ENCODE measurements at regions not wholly inside any gene's neighbourhood (a gene's known extent, or its start where the extent isn't known, plus 50 kb on each side); places are given as distances from the start of the nearest gene placed in this dataset.
"Not testable (repeated sequence)": the region's sequence is repeated elsewhere in the genome, so short reads cannot be mapped to it uniquely, and the experiment has no call there.

- TF ChIP-seq EZH2 (IDR thresholded peaks at IDR 0.05; ENCODE audit: low read length); CTCF (optimal IDR thresholded peaks at IDR 0.05 in 1 of 3, IDR thresholded peaks at IDR 0.05 in 1 of 3, conservative IDR thresholded peaks at IDR 0.05 in 1 of 3; ENCODE audit: extremely low read depth in 1 of 3, insufficient read depth in 2 of 3, low read length in 3 of 3): not testable (repeated sequence)
These were observed 328.3 kb upstream of the KLF4 start for GRCh38 chr9:107817595-107818502.

All from keratinocyte (primary cell).